Right lobe of liver (tissue), 4 donors: ENCODE measurements at regions not wholly inside any gene's neighbourhood (a gene's known extent, or its start where the extent isn't known, plus 50 kb on each side); places are given as distances from the start of the nearest gene placed in this dataset.

Experiments used
- POLR2A ChIP-seq: fragments of 450-650 bp; IDR thresholded peaks from one replicate; pipeline ENCODE4 v1.6.1; 2017; ENCODE audit warnings: antibody characterized with exemption, mild to moderate bottlenecking
- TF ChIP-seq, protein P1 (sequence below), 4 donors: fragments of 200-600 bp in 3 of 4; fragments of 450-650 bp in 1 of 4; IDR thresholded peaks; one replicate each; pipeline versions ENCODE4 v1.5.1 to v1.8.0; 2016 to 2022; ENCODE audit warnings: antibody characterized with exemption in 4 of 4, mild to moderate bottlenecking in 2 of 4
- donor health status: DM: no; HTN: no; CAD: no.
- donor health status: DM: no; HTN: no; CAD: no.
- donor health status: DM: no; HTN: yes; CAD: no.

DNA sequence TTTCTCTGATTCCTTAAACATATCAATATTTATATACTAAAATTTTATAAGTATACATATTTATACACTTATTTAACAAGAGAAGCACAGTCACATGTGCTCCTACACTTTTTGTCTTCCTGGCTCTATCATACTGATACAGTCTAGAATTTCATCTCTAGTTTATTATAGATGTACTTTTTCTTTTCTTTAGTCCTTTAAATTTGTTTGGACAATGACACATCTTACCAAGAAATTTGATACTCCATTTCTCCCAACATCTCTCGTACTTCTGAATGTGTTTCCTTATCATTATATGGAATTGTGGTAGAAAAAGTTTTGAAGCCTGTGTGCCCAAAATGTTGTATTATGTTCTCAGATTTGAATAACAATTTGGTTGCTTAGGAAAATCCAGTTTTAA lies 104.6 kb downstream of the DMRT2 start:
- TF ChIP-seq, protein P1, sequence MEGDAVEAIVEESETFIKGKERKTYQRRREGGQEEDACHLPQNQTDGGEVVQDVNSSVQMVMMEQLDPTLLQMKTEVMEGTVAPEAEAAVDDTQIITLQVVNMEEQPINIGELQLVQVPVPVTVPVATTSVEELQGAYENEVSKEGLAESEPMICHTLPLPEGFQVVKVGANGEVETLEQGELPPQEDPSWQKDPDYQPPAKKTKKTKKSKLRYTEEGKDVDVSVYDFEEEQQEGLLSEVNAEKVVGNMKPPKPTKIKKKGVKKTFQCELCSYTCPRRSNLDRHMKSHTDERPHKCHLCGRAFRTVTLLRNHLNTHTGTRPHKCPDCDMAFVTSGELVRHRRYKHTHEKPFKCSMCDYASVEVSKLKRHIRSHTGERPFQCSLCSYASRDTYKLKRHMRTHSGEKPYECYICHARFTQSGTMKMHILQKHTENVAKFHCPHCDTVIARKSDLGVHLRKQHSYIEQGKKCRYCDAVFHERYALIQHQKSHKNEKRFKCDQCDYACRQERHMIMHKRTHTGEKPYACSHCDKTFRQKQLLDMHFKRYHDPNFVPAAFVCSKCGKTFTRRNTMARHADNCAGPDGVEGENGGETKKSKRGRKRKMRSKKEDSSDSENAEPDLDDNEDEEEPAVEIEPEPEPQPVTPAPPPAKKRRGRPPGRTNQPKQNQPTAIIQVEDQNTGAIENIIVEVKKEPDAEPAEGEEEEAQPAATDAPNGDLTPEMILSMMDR (IDR thresholded peaks at IDR 0.05), result no peak
- TF ChIP-seq POLR2A, result no peak
